Prostate gland (tissue), 2 donors: ENCODE measurements at regions not wholly inside any gene's neighbourhood (a gene's known extent, or its start where the extent isn't known, plus 50 kb on each side); places are given as distances from the start of the nearest gene placed in this dataset.

Source experiments
- DNase-seq: peaks from one replicate; pipeline ENCODE4 v3.0.0-alpha.2; 2019; ENCODE audit warnings: low spot score
- H3K27ac ChIP-seq, 2 donors: fragments of 200-600 bp; sonication (generic); 2 replicates each; pipeline ENCODE4 v1.5.1; 2017 to 2019
- H3K27me3 ChIP-seq: fragments of 200-600 bp; sonication (generic); replicated peaks from 2 replicates; pipeline ENCODE4 v1.5.1; 2019; ENCODE audit not compliant: insufficient read depth
- H3K36me3 ChIP-seq, 2 donors: fragments of 200-600 bp; sonication (generic); 1 replicate in 1 of 2; 2 replicates in 1 of 2; pipeline versions ENCODE4 v1.5.1 to v1.8.1; 2017 to 2019
- H3K4me1 ChIP-seq: fragments of 200-600 bp; sonication (generic); replicated peaks from 2 replicates; pipeline ENCODE4 v1.5.1; 2019
- H3K4me3 ChIP-seq, 2 donors: fragments of 200-600 bp; sonication (generic); 2 replicates each; pipeline ENCODE4 v1.5.1; 2017 to 2019
- H3K9me3 ChIP-seq: fragments of 200-600 bp; sonication (generic); 2 replicates; pipeline ENCODE4 v1.5.1; 2017
- CTCF ChIP-seq, 4 experiments: fragments of 200-600 bp in 2 of 4; fragments of 450-650 bp in 2 of 4; sonication (generic) in 2 of 4; IDR thresholded peaks; 1 replicate in 3 of 4; 2 replicates in 1 of 4; pipeline ENCODE4 v1.5.1; 2016 to 2019; ENCODE audit warnings: antibody characterized with exemption in 4 of 4, mild to moderate bottlenecking in 2 of 4, moderate library complexity in 2 of 4
- POLR2A ChIP-seq: fragments of 450-650 bp; IDR thresholded peaks from one replicate; pipeline ENCODE4 v1.6.1; 2016; ENCODE audit warnings: antibody characterized with exemption, mild to moderate bottlenecking
- POLR2AphosphoS5 ChIP-seq: sonication (generic); formaldehyde crosslinking; IDR thresholded peaks from one replicate; pipeline ENCODE4 v1.6.1; 2017; ENCODE audit warnings: antibody characterized with exemption
- WGBS: methylation state at CpG from one replicate; pipeline ENCODE4 v1.1.5; 2018; 5-methylcytosine and 5-hydroxymethylcytosine counted together
- intact Hi-C: fragments of 100-400 bp; cut with DNase I; formaldehyde crosslinking; loops from one replicate; pipeline ENCODE4 v1.14.2; 2022

GRCh38 chr5:102130890-102131289, 165.2 kb downstream of the SLCO4C1 start:
- H3K9me3 ChIP-seq: no peaks in the 10 kb centered on the region
- no peak overlapping the region for H3K4me3 ChIP-seq
- intact Hi-C loops: no loop called here
- no peak for DNase-seq
- no peaks in the 10 kb centered on the region for H3K27me3 ChIP-seq
- H3K4me1 ChIP-seq: no peaks in the 10 kb centered on the region
- WGBS: 95% methylated on average over 3 of the region's 3 CpGs
- H3K36me3 ChIP-seq: no peaks in the 10 kb centered on the region
- no peak overlapping the region for H3K27ac ChIP-seq
- TF ChIP-seq CTCF (IDR thresholded peaks at IDR 0.05) (no peak), POLR2A (no peak), POLR2AphosphoS5 (no peak)

- Histone ChIP-seq H3K27me3 (no peaks in the 10 kb centered on the region), H3K36me3 (no peaks in the 10 kb centered on the region), H3K4me3 (no peak overlapping the region), H3K9me3 (no peaks in the 10 kb centered on the region), H3K4me1 (no peaks in the 10 kb centered on the region), H3K27ac (no peak overlapping the region)
- intact Hi-C loops: no loop called here
- WGBS: 94% methylated on average over 5 of the region's 5 CpGs
- TF ChIP-seq POLR2A (no peak), CTCF (IDR thresholded peaks at IDR 0.05) (no peak), POLR2AphosphoS5 (no peak)
- DNase-seq: no peak
These were observed 165.7 kb downstream of the SLCO4C1 start for GRCh38 chr5:102130386-102130785.

- no peak overlapping the region for H3K27ac ChIP-seq
- intact Hi-C loops: no loop called here
- H3K36me3 ChIP-seq: no peaks in the 10 kb centered on the region
- H3K27me3 ChIP-seq: no peaks in the 10 kb centered on the region
- H3K4me3 ChIP-seq: no peak overlapping the region
- no peaks in the 10 kb centered on the region for H3K9me3 ChIP-seq
- no peaks in the 10 kb centered on the region for H3K4me1 ChIP-seq
- DNase-seq: no peak
- 37% methylated on average over 3 of the region's 3 CpGs for WGBS
- TF ChIP-seq POLR2AphosphoS5 (no peak), POLR2A (no peak), CTCF (IDR thresholded peaks at IDR 0.05) (no peak)
These were observed 176.8 kb downstream of the SLCO4C1 start for GRCh38 chr5:102119252-102119651.

GRCh38 chr5:102115736-102116135, 180.3 kb downstream of the SLCO4C1 start:
- TF ChIP-seq POLR2A (no peak), POLR2AphosphoS5 (no peak), CTCF (IDR thresholded peaks at IDR 0.05) (no peak)
- Histone ChIP-seq H3K27ac (no peak overlapping the region), H3K27me3 (no peaks in the 10 kb centered on the region), H3K4me1 (no peaks in the 10 kb centered on the region), H3K9me3 (no peaks in the 10 kb centered on the region), H3K4me3 (no peak overlapping the region), H3K36me3 (no peaks in the 10 kb centered on the region)
- intact Hi-C loops: no loop called here
- WGBS: 86% methylated on average over 1 of the region's 1 CpG
- DNase-seq: no peak

- no peaks in the 10 kb centered on the region for H3K9me3 ChIP-seq
- H3K27me3 ChIP-seq: no peaks in the 10 kb centered on the region
- no peak overlapping the region for H3K27ac ChIP-seq
- no peak overlapping the region for H3K4me3 ChIP-seq
- intact Hi-C loops: no loop called here
- no peaks in the 10 kb centered on the region for H3K36me3 ChIP-seq
- TF ChIP-seq POLR2A: no peak
- TF ChIP-seq POLR2AphosphoS5: no peak
- no peak for TF ChIP-seq CTCF (IDR thresholded peaks at IDR 0.05)
- DNase-seq: no peak
- WGBS: 85% methylated on average over 9 of the region's 9 CpGs
- H3K4me1 ChIP-seq: no peaks in the 10 kb centered on the region
These were observed 181.5 kb downstream of the SLCO4C1 start for GRCh38 chr5:102114525-102115069.
